ENCODE measurements at regions not wholly inside any gene's neighbourhood (a gene's known extent, or its start where the extent isn't known, plus 50 kb on each side); places are given as distances from the start of the nearest gene placed in this dataset.

DNA sequence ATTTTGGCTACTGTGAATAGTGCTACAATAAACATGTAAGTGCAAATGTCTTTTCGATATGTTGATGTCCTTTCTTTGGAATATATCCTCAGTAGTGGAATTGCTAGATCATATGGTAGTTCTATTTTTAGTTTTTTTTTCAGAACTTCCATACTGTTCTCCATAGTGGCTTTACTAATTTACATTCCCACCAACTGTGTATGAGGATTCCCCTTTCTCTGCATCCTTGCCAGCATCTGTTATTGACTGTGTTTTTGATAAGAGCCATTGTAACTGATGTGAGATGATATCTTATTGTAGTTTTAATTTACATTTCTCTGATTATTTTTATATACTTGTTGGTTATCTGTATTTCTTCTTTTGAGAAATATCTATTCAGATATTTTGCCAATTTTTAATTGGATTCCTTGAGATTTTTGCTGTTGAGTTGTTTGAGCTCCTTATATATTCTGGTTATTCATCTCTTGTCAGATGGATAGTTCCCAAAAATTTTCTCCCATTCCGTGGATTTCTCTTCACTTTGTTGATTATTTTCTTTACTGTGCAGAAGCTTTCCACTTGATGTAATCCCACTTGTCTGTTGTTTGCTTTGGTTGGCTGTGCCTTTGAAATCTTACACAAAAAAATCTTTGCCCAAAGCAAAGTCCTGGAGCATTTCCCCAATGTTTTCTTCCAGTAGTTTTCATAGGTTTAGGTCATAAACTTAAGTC, 532.3 kb downstream of the PID1 start:
- TF ChIP-seq, protein P1, sequence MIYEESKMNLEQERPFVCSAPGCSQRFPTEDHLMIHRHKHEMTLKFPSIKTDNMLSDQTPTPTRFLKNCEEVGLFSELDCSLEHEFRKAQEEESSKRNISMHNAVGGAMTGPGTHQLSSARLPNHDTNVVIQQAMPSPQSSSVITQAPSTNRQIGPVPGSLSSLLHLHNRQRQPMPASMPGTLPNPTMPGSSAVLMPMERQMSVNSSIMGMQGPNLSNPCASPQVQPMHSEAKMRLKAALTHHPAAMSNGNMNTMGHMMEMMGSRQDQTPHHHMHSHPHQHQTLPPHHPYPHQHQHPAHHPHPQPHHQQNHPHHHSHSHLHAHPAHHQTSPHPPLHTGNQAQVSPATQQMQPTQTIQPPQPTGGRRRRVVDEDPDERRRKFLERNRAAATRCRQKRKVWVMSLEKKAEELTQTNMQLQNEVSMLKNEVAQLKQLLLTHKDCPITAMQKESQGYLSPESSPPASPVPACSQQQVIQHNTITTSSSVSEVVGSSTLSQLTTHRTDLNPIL (CRISPR knock-in tag; IDR thresholded peaks at IDR 0.05; ENCODE audit: low read depth), result no peak
- no peak for TF ChIP-seq ZFP30 (CRISPR knock-in tag; IDR thresholded peaks at IDR 0.05)

All from SK-N-SH treated with all-trans-retinoic acid at 6 μM for 48 hours (cell line).